Sigmoid colon (tissue), 4 donors: ENCODE measurements at regions not wholly inside any gene's neighbourhood (a gene's known extent, or its start where the extent isn't known, plus 50 kb on each side); places are given as distances from the start of the nearest gene placed in this dataset.

ENCODE experiments used
- EP300 ChIP-seq, 4 donors: sonication (generic); formaldehyde crosslinking; IDR thresholded peaks; one replicate each; pipeline ENCODE4 v1.6.1; 2017; ENCODE audit warnings: antibody characterized with exemption in 4 of 4
- POLR2A ChIP-seq, 2 donors: fragments of 450-650 bp; IDR thresholded peaks; one replicate each; pipeline ENCODE4 v1.6.1; 2016; ENCODE audit warnings: antibody characterized with exemption in 2 of 2, mild to moderate bottlenecking in 2 of 2, moderate library complexity in 2 of 2
- POLR2AphosphoS5 ChIP-seq, 4 donors: sonication (generic); formaldehyde crosslinking; IDR thresholded peaks; one replicate each; pipeline ENCODE4 v1.6.1; 2017; ENCODE audit warnings: antibody characterized with exemption in 4 of 4
- TF ChIP-seq, protein P1 (sequence below), 4 experiments: fragments of 450-650 bp in 3 of 4; fragments of 200-600 bp in 1 of 4; IDR thresholded peaks; one replicate each; pipeline ENCODE4 v1.5.1; 2016 to 2019; ENCODE audit warnings: antibody characterized with exemption in 4 of 4, mild to moderate bottlenecking in 3 of 4, moderate library complexity in 2 of 4

DNA sequence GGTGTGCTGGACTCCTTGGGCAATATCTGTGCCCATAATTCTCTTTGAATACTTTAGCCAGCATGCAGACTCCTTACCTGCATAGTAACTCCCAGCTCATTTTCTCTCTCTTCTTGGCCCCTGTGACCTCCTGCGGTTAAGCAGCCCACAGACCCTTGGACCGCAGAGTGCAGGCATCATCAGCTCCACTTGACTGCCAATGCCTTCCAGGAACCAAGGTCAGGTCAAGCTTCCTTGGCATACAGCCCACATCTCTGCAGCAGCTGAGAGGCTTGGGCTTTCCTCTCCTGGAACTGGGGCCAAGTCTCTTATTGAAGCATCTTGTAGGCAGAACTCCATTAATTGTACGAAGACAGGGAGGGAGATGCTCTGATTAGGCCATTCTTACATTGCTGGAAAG lies 130.1 kb upstream of the PIEZO2 start:
- TF ChIP-seq, protein P1, sequence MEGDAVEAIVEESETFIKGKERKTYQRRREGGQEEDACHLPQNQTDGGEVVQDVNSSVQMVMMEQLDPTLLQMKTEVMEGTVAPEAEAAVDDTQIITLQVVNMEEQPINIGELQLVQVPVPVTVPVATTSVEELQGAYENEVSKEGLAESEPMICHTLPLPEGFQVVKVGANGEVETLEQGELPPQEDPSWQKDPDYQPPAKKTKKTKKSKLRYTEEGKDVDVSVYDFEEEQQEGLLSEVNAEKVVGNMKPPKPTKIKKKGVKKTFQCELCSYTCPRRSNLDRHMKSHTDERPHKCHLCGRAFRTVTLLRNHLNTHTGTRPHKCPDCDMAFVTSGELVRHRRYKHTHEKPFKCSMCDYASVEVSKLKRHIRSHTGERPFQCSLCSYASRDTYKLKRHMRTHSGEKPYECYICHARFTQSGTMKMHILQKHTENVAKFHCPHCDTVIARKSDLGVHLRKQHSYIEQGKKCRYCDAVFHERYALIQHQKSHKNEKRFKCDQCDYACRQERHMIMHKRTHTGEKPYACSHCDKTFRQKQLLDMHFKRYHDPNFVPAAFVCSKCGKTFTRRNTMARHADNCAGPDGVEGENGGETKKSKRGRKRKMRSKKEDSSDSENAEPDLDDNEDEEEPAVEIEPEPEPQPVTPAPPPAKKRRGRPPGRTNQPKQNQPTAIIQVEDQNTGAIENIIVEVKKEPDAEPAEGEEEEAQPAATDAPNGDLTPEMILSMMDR (IDR thresholded peaks at IDR 0.05), result no peak
- TF ChIP-seq POLR2A (IDR thresholded peaks at IDR 0.05) (no peak), EP300 (IDR thresholded peaks at IDR 0.05) (no peak), POLR2AphosphoS5 (IDR thresholded peaks at IDR 0.05) (no peak)
